Neuronal stem cell (in vitro differentiated cells): ENCODE measurements at regions not wholly inside any gene's neighbourhood (a gene's known extent, or its start where the extent isn't known, plus 50 kb on each side); places are given as distances from the start of the nearest gene placed in this dataset.
A peak's percentile ranks its signal among the peaks of the same experiment; 100 is the strongest.

ENCODE experiments used
- DNase-seq: peaks from one replicate; pipeline ENCODE4 v3.0.0-alpha.2; 2013; ENCODE audit warnings: low spot score
- H2AFZ ChIP-seq: one replicate; pipeline ENCODE4 v1.6.1; 2013; ENCODE audit warnings: mild to moderate bottlenecking, low read length, inconsistent platforms
- H2AK5ac ChIP-seq: 2 replicates; pipeline ENCODE4 v1.6.1; 2013; ENCODE audit warnings: low read depth, mild to moderate bottlenecking, inconsistent platforms, low read length, moderate library complexity, mixed read lengths
- H2BK120ac ChIP-seq: 2 replicates; pipeline ENCODE4 v1.6.1; 2013; ENCODE audit warnings: low read depth, mild to moderate bottlenecking, inconsistent platforms, low read length, moderate library complexity, mixed read lengths
- H2BK12ac ChIP-seq: one replicate; pipeline ENCODE4 v1.6.1; 2013; ENCODE audit warnings: low read length, inconsistent platforms
- H2BK15ac ChIP-seq: 2 replicates; pipeline ENCODE4 v1.6.1; 2013; ENCODE audit warnings: mild to moderate bottlenecking, low read length, inconsistent platforms, mixed read lengths
- H2BK5ac ChIP-seq: one replicate; pipeline ENCODE4 v1.6.1; 2013; ENCODE audit warnings: inconsistent platforms, mild to moderate bottlenecking, low read length, moderate library complexity
- H3K14ac ChIP-seq: one replicate; pipeline ENCODE4 v1.6.1; 2013; ENCODE audit warnings: low read length, inconsistent platforms
- H3K18ac ChIP-seq: 2 replicates; pipeline ENCODE4 v1.6.1; 2013; ENCODE audit warnings: low read length, inconsistent platforms
- H3K23ac ChIP-seq: 2 replicates; pipeline ENCODE4 v1.6.1; 2013; ENCODE audit warnings: low read depth, mild to moderate bottlenecking, mixed read lengths, low read length, inconsistent platforms; ENCODE audit not compliant: poor library complexity
- H3K27ac ChIP-seq: replicated peaks from 3 replicates; pipeline ENCODE4 v1.5.1; 2013; ENCODE audit warnings: low read length, inconsistent platforms
- H3K27me3 ChIP-seq, 3 experiments: 2 replicates each; pipeline ENCODE4 v1.6.1; 2013; ENCODE audit warnings: low read length in 3 of 3, mild to moderate bottlenecking in 2 of 3, inconsistent platforms in 1 of 3, low read depth in 1 of 3, mixed read lengths in 1 of 3, moderate library complexity in 1 of 3; ENCODE audit not compliant: control insufficient read depth in 3 of 3, insufficient read depth in 3 of 3
- H3K36me3 ChIP-seq, 2 donors: replicated peaks in 1 of 2; 2 replicates each; pipeline ENCODE4 v1.6.1; 2013; ENCODE audit warnings: low read length in 2 of 2; ENCODE audit not compliant: control insufficient read depth in 2 of 2, insufficient read depth in 2 of 2
- H3K4ac ChIP-seq: 2 replicates; pipeline ENCODE4 v1.6.1; 2013; ENCODE audit warnings: inconsistent platforms, mild to moderate bottlenecking, low read length, moderate library complexity
- H3K4me1 ChIP-seq, 2 donors: 1 replicate in 1 of 2; 2 replicates in 1 of 2; pipeline ENCODE4 v1.6.1; 2013; ENCODE audit warnings: low read length in 2 of 2, low read depth in 1 of 2; ENCODE audit not compliant: control insufficient read depth in 2 of 2, insufficient read depth in 1 of 2
- H3K4me2 ChIP-seq: one replicate; pipeline ENCODE4 v1.6.1; 2013; ENCODE audit warnings: mild to moderate bottlenecking, low read length, inconsistent platforms; ENCODE audit not compliant: insufficient read depth, poor library complexity, severe bottlenecking
- H3K4me3 ChIP-seq, 2 donors: 2 replicates each; pipeline ENCODE4 v1.5.1; 2013; ENCODE audit warnings: low read length in 2 of 2, mild to moderate bottlenecking in 2 of 2, inconsistent platforms in 1 of 2, moderate library complexity in 1 of 2
- H3K79me1 ChIP-seq: one replicate; pipeline ENCODE4 v1.6.1; 2013; ENCODE audit warnings: low read depth, mild to moderate bottlenecking, inconsistent platforms, low read length, moderate library complexity
- H3K9ac ChIP-seq: one replicate; pipeline ENCODE4 v1.6.1; 2013; ENCODE audit warnings: mild to moderate bottlenecking, low read depth, low read length, inconsistent platforms; ENCODE audit not compliant: poor library complexity
- H3K9me3 ChIP-seq, 2 donors: replicated peaks in 1 of 2; 2 replicates each; pipeline versions ENCODE3 to v1.6.1; 2013; ENCODE audit warnings: low read length in 2 of 2, mild to moderate bottlenecking in 2 of 2, inconsistent platforms in 1 of 2, low read depth in 1 of 2, mixed read lengths in 1 of 2, moderate library complexity in 1 of 2; ENCODE audit not compliant: control insufficient read depth in 2 of 2, insufficient read depth in 1 of 2
- H4K8ac ChIP-seq: one replicate; pipeline ENCODE4 v1.6.1; 2013; ENCODE audit warnings: low read depth, mild to moderate bottlenecking, inconsistent platforms, low read length, moderate library complexity
- H4K91ac ChIP-seq: one replicate; pipeline ENCODE4 v1.6.1; 2013; ENCODE audit warnings: low read length, low read depth, mild to moderate bottlenecking, inconsistent platforms; ENCODE audit not compliant: poor library complexity
- WGBS, 2 donors: extraction: QIAGEN DNeasy Blood & Tissue Kit; methylation state at CpG; one replicate each; pipeline ENCODE4 v1.1.7; 2013; ENCODE audit warnings: missing lambda C conversion rate in 2 of 2, mixed read lengths in 1 of 2; ENCODE audit not compliant: insufficient read length in 2 of 2, insufficient replicate concordance in 1 of 2; ENCODE audit errors: extremely low coverage in 2 of 2; 5-methylcytosine and 5-hydroxymethylcytosine counted together

DNA sequence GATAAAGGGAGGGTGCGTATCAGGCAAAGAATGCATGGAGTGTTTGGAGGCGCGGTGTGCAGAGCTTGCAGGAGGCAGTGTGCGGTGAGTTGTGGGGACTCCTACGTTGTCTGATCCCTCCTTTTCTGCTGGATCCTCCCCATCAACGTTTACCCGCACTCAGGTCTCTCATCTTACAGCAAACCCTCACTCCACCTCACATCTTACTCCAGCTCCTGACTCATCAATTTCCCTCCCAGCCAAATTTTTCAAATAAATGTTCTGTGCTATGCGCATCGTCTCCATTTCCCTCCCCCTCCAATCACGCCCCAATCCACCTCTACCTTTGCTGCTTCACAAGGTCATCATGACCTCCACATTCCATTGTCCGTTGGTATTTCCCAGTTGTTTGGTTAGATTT is 138.9 kb upstream of the KLF4 start:
- Histone ChIP-seq H2BK15ac (no peak overlapping the region), H3K4me3 (no peak overlapping the region), H3K14ac (no peak overlapping the region), H2AFZ (no peak overlapping the region), H3K23ac (no peak overlapping the region), H4K91ac (no peak overlapping the region), H2AK5ac (no peak overlapping the region), H3K4ac (no peak overlapping the region), H3K27ac (no peak overlapping the region), H2BK5ac (no peak overlapping the region), H3K9ac (no peak overlapping the region), H3K4me2 (no peak overlapping the region), H4K8ac (no peak overlapping the region), H3K27me3 (peaks cover 0 to 2% (median 0%) of the 10 kb centered on the region in 3 experiments), H3K9me3 (no peaks in the 10 kb centered on the region), H2BK120ac (no peak overlapping the region), H3K36me3 (no peaks in the 10 kb centered on the region), H3K4me1 (peaks cover 0 to 6% of the 10 kb centered on the region in 2 donors), H3K18ac (no peak overlapping the region), H3K79me1 (no peaks in the 10 kb centered on the region), H2BK12ac (no peak overlapping the region)
- WGBS, 2 donors: 100% methylated on average over 1 of the region's 11 CpGs; no CpG with 5 or more reads in 1 of the 2 donors
- DNase-seq: no peak

DNA sequence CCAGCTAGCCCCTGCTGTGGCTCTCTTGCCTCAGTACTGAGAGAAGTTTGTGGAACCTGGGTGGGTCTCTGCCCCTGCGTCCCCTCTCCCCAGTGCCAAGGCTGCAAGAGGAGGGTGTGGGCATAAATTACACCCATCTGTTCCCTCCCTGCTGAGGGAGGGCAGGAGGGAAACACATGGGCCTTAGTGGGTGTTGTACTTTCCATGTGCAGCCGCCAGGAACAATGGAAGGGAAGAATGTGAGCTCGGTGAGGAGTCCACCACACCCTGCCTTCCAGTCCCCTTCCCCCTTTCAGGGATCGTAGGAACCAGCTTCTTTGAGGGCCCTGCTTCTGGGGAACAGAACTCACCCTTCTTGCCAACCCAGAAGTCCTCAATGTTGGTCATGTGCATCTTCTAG is 138.2 kb upstream of the KLF4 start:
- H3K36me3 ChIP-seq: no peaks in the 10 kb centered on the region
- no CpG with 5 or more reads among the region's 4 CpGs for WGBS, 2 donors

DNA sequence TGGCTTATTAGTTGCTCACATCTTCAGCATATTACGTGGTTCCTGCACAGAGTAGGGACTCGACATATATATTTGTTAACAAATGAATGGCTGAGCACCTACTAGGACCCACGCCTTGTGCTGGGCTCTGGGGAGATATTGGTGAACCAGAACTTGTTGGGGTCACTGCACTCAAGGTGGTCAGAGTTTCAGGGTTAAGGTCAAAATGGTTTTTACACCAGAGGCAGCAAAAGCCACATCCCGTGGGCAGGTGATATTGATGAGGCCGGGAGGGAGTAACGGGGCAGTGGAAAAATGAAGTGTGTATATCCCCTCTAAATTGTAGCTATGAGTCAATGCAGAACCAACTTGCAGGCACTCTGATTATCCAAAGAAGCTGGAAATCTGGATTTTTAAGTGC is 136.5 kb upstream of the KLF4 start:
- Histone ChIP-seq H3K27ac (no peak overlapping the region), H3K9ac (no peak overlapping the region), H3K23ac (no peak overlapping the region), H3K4me3 (no peak overlapping the region), H3K4ac (no peak overlapping the region), H3K9me3 (no peaks in the 10 kb centered on the region), H2AK5ac (no peak overlapping the region), H3K4me2 (no peak overlapping the region), H4K91ac (no peak overlapping the region), H3K36me3 (no peaks in the 10 kb centered on the region), H2BK5ac (no peak overlapping the region), H2BK120ac (no peak overlapping the region), H3K14ac (no peak overlapping the region), H2BK12ac (no peak overlapping the region), H3K27me3 (peaks cover 0 to 4% (median 0%) of the 10 kb centered on the region in 3 experiments), H2BK15ac (no peak overlapping the region), H3K18ac (no peak overlapping the region), H3K4me1 (peaks cover 0 to 3% of the 10 kb centered on the region in 2 donors), H3K79me1 (no peaks in the 10 kb centered on the region), H4K8ac (no peak overlapping the region), H2AFZ (no peak overlapping the region)
- DNase-seq: no peak
- WGBS, 2 donors: no CpG with 5 or more reads among the region's 6 CpGs

More for the DNA sequence above, 138.2 kb upstream of the KLF4 start:
- Histone ChIP-seq H3K18ac (peak overlapping the region; percentile 46), H3K9me3 (no peaks in the 10 kb centered on the region), H3K9ac (no peak overlapping the region), H3K27ac (no peak overlapping the region), H2BK15ac (no peak overlapping the region), H3K23ac (no peak overlapping the region), H3K14ac (no peak overlapping the region), H3K4me2 (no peak overlapping the region), H2BK120ac (peak overlapping the region; percentile 22), H2BK5ac (peak overlapping the region; percentile 35), H3K4ac (no peak overlapping the region), H3K79me1 (no peaks in the 10 kb centered on the region), H3K4me3 (peak overlapping the region in 1 of 2 donors; percentile 52), H2AK5ac (no peak overlapping the region), H4K91ac (no peak overlapping the region), H4K8ac (no peak overlapping the region), H3K4me1 (peaks cover 0 to 5% of the 10 kb centered on the region in 2 donors), H3K27me3 (peaks cover 0 to 2% (median 0%) of the 10 kb centered on the region in 3 experiments), H2BK12ac (peak overlapping the region; percentile 31), H2AFZ (no peak overlapping the region)
- no peak for DNase-seq

DNA sequence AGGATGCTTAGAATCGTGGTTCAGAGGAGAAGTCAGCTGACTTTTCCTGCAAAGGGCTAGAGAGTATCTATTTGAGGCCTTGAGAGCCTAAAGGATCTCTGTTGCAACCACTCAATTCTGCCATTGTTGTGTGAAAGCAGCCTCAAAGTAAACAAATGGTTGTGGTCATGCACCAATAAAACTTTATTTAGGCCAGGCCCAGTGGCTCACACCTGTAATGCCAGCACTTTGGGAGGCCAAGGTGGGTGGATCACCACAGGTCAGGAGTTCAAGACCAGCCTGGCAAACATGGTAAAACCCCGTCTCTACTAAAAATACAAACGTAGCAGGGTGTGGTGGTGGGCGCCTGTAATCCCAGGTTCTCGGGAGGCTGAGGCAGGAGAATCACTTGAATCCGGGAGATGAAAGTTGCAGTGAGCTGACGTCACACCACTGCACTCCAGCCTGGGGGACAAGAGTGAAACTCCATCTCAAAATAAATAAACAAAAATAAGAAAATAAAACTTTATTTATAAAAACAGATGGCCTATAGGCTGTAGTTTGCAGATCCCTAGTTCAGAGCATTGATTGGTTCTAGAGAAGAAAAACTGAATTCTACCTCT is 135.9 kb upstream of the KLF4 start:
- no peaks in the 10 kb centered on the region for H3K79me1 ChIP-seq
- H3K4ac ChIP-seq: no peak overlapping the region
- H2AFZ ChIP-seq: no peak overlapping the region
- H3K9me3 ChIP-seq: no peaks in the 10 kb centered on the region
- H3K9ac ChIP-seq: no peak overlapping the region
- no peak overlapping the region for H3K4me2 ChIP-seq
- no peak for DNase-seq
- H3K27me3 ChIP-seq: peaks cover 0 to 4% (median 0%) of the 10 kb centered on the region in 3 experiments
- H3K18ac ChIP-seq: no peak overlapping the region
- H3K4me3 ChIP-seq: no peak overlapping the region
- H2BK15ac ChIP-seq: no peak overlapping the region
- H3K14ac ChIP-seq: no peak overlapping the region
- WGBS, 2 donors: no CpG with 5 or more reads among the region's 7 CpGs
- no peak overlapping the region for H2BK12ac ChIP-seq
- no peak overlapping the region for H2AK5ac ChIP-seq
- no peak overlapping the region for H4K8ac ChIP-seq
- H3K4me1 ChIP-seq: peaks cover 0 to 3% of the 10 kb centered on the region in 2 donors
- no peak overlapping the region for H2BK120ac ChIP-seq
- H3K36me3 ChIP-seq: no peaks in the 10 kb centered on the region
- no peak overlapping the region for H3K27ac ChIP-seq
- H4K91ac ChIP-seq: no peak overlapping the region
- H2BK5ac ChIP-seq: no peak overlapping the region
- H3K23ac ChIP-seq: no peak overlapping the region
